ENCODE measurements at regions not wholly inside any gene's neighbourhood (a gene's known extent, or its start where the extent isn't known, plus 50 kb on each side); places are given as distances from the start of the nearest gene placed in this dataset.
"Not testable (repeated sequence)": the region's sequence is repeated elsewhere in the genome, so short reads cannot be mapped to it uniquely, and the experiment has no call there.

DNA sequence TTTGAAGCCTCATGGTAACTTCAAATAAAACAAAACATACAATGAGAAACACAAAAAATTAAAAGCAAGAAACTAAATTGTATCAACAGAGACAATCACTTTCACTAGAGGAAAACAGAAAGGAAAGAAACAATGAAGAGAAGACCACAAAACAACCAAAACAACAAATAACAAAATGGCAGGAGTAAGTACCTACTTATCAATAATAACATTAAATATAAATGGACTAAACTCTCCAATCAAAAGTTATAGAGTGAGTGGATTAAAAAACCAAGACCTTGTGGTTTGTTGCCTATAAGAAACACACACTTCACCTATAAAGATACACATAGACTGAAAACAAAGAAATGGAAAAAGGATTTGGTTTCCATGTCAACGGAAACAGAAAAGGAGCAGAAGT lies 830.1 kb upstream of the TMEFF2 start:
- no peak overlapping the region for H3K9ac ChIP-seq (ENCODE audit: low read length)
- H3K4me1 ChIP-seq (ENCODE audit: control insufficient read depth, insufficient read depth, low read length), result no peaks in the 10 kb centered on the region
- no peak overlapping the region for H3K27ac ChIP-seq (ENCODE audit: low read depth, low read length)
- H3K36me3 ChIP-seq (ENCODE audit: control insufficient read depth, insufficient read depth, low read length), result no peaks in the 10 kb centered on the region
- no peak overlapping the region for H3K4me3 ChIP-seq (ENCODE audit: low read depth, low read length)
- H3K27me3 ChIP-seq (ENCODE audit: control insufficient read depth, insufficient read depth, low read length), result no peaks in the 10 kb centered on the region
- H3K9me3 ChIP-seq (ENCODE audit: control insufficient read depth, insufficient read depth, low read depth, low read length), result peaks cover 3% of the 10 kb centered on the region; the same call in 1 of the 2 replicates

DNA sequence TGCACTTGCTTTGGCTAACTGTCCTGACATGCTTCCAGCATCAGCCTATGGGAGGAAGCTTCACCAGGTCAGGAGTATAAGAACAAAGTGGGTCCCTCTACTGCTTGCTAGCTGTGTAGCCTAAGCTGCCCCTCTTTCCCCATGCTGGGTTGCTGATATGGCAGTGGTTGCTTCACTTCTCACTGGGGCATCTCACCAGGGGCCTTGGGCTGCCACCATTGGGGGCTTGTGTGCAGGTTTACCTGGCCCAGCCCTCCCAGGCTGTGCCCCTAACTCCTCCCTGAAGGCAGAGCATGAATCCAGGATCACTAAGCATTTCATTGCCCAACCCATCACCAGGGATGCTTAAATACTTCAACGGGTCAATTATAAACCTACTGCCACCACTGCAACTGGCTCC lies 817.1 kb upstream of the TMEFF2 start:
- Histone ChIP-seq H3K36me3 (ENCODE audit: control insufficient read depth, insufficient read depth, low read length) (no peaks in the 10 kb centered on the region), H3K27me3 (ENCODE audit: control insufficient read depth, insufficient read depth, low read length) (no peaks in the 10 kb centered on the region), H3K27ac (ENCODE audit: low read depth, low read length) (no peak overlapping the region), H3K9me3 (ENCODE audit: control insufficient read depth, insufficient read depth, low read depth, low read length) (no peaks in the 10 kb centered on the region; the same call in 1 of the 2 replicates), H3K9ac (ENCODE audit: low read length) (no peak overlapping the region), H3K4me1 (ENCODE audit: control insufficient read depth, insufficient read depth, low read length) (no peaks in the 10 kb centered on the region), H3K4me3 (ENCODE audit: low read depth, low read length) (no peak overlapping the region)

DNA sequence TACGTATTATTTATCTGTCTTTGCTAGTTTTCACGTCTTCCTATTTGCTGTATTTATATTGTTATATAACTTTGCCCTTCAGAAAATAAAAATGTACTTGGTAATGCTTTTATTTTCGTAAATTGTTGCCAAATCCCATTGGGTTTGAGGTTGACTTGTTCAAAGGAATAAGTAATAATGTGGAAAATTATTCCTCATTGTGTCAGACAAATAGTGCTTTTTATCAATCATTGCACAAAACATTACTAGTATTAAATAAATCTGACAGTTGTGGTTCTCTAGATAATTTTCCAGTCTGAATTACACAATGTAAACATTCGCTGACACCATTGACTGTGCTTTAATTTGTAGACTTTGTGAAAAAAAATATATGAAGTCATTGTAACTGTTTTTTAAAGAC lies 798.3 kb upstream of the TMEFF2 start:
- no peak overlapping the region for H3K4me3 ChIP-seq (ENCODE audit: low read depth, low read length)
- no peak overlapping the region for H3K27ac ChIP-seq (ENCODE audit: low read depth, low read length)
- H3K4me1 ChIP-seq (ENCODE audit: control insufficient read depth, insufficient read depth, low read length), result no peaks in the 10 kb centered on the region
- no peaks in the 10 kb centered on the region for H3K36me3 ChIP-seq (ENCODE audit: control insufficient read depth, insufficient read depth, low read length)
- H3K9ac ChIP-seq (ENCODE audit: low read length), result no peak overlapping the region
- no peaks in the 10 kb centered on the region for H3K9me3 ChIP-seq (ENCODE audit: control insufficient read depth, insufficient read depth, low read depth, low read length)
- no peaks in the 10 kb centered on the region for H3K27me3 ChIP-seq (ENCODE audit: control insufficient read depth, insufficient read depth, low read length)

DNA sequence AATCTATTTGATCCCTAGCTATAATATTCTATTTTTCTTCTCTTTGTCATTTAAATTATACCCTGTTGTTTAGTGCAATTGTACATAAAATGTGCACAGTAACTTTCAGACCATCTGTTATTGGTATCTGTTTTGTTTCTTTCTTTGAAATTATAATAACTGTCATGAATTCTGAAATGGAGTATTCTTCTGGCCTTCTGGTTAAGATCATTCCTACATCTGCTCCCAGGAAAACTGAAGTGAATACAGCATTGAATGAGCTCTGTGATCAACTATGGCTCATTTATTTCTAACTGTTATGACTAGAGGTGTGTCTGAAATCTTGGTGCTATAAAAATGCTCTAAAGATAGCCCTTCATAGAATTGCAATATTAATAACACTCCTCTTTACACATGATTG lies 788.4 kb upstream of the TMEFF2 start:
- no peak overlapping the region for H3K4me3 ChIP-seq (ENCODE audit: low read depth, low read length)
- H3K27me3 ChIP-seq (ENCODE audit: control insufficient read depth, insufficient read depth, low read length), result no peaks in the 10 kb centered on the region
- no peaks in the 10 kb centered on the region for H3K36me3 ChIP-seq (ENCODE audit: control insufficient read depth, insufficient read depth, low read length)

DNA sequence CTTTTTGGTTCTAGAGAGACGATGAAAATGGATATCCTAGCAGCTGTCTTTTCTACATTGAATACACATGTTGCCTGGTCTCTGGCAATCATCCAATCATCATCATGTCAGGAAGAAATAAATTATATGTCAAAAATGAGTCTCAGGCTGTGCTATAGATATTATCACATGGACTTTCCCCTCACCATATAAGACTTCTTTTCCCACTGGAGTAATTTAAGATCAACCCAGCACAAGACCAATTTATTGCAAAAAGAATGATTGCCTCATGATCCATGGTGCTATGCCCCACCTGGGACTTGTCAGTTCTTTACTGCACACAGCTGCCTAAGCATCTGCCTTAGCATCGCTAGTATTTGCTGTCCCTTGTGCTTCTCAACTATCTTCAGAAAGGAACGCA lies 783.7 kb upstream of the TMEFF2 start:
- no peak overlapping the region for H3K9ac ChIP-seq (ENCODE audit: low read length)
- H3K27ac ChIP-seq (ENCODE audit: low read depth, low read length), result no peak overlapping the region
- H3K9me3 ChIP-seq (ENCODE audit: control insufficient read depth, insufficient read depth, low read depth, low read length), result no peaks in the 10 kb centered on the region
- no peaks in the 10 kb centered on the region for H3K27me3 ChIP-seq (ENCODE audit: control insufficient read depth, insufficient read depth, low read length)
- no peaks in the 10 kb centered on the region for H3K4me1 ChIP-seq (ENCODE audit: control insufficient read depth, insufficient read depth, low read length)
- H3K36me3 ChIP-seq (ENCODE audit: control insufficient read depth, insufficient read depth, low read length), result no peaks in the 10 kb centered on the region
- no peak overlapping the region for H3K4me3 ChIP-seq (ENCODE audit: low read depth, low read length)

More for the DNA sequence above, 788.4 kb upstream of the TMEFF2 start:
- no peaks in the 10 kb centered on the region for H3K4me1 ChIP-seq (ENCODE audit: control insufficient read depth, insufficient read depth, low read length)
- H3K9me3 ChIP-seq (ENCODE audit: control insufficient read depth, insufficient read depth, low read depth, low read length), result no peaks in the 10 kb centered on the region
- no peak overlapping the region for H3K27ac ChIP-seq (ENCODE audit: low read depth, low read length)
- H3K9ac ChIP-seq (ENCODE audit: low read length), result no peak overlapping the region

DNA sequence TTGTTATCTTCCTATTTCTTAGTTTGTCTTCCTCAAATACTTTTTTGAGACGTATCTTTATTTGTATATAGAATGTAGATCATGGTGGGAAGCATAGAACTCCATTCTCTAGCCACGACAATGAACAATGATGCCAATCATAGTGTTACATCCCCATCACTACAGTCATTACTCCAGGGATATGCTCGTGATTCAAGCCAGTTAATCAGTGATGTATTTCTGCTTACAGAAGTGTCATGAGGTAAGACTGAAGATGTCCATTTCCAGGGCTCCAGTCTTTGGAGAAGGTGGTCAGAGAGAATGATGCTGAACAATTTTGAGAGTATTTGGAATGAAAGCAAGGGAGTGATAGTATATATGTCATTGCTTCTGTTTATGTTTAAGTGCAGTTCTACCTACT lies 777.2 kb upstream of the TMEFF2 start:
- no peak overlapping the region for H3K9ac ChIP-seq (ENCODE audit: low read length)
- no peaks in the 10 kb centered on the region for H3K27me3 ChIP-seq (ENCODE audit: control insufficient read depth, insufficient read depth, low read length)
- no peaks in the 10 kb centered on the region for H3K9me3 ChIP-seq (ENCODE audit: control insufficient read depth, insufficient read depth, low read depth, low read length)
- H3K36me3 ChIP-seq (ENCODE audit: control insufficient read depth, insufficient read depth, low read length), result no peaks in the 10 kb centered on the region
- no peak overlapping the region for H3K27ac ChIP-seq (ENCODE audit: low read depth, low read length)
- no peaks in the 10 kb centered on the region for H3K4me1 ChIP-seq (ENCODE audit: control insufficient read depth, insufficient read depth, low read length)
- H3K4me3 ChIP-seq (ENCODE audit: low read depth, low read length), result no peak overlapping the region

DNA sequence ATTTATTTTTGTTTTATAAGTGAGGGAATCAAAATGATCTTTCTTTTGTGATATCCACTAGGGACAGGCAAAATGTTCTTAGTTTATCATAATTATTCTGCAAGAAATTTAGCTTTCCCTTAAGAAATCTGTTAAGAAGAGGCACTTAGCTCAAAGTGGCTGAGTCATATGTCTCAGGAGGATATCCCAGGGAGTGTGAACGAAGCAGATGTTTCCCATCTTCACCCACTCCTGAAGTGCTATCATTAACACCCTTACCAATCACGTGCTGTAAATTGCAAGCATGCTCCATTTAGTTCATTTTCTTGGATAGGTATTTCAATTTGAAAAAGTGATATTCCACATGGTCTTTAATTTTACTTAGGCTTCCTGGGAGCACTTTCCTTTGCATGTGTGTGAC lies 774.3 kb upstream of the TMEFF2 start:
- Histone ChIP-seq H3K27ac (ENCODE audit: low read depth, low read length) (no peak overlapping the region; the same call in 1 of the 2 replicates), H3K4me3 (ENCODE audit: low read depth, low read length) (no peak overlapping the region), H3K9ac (ENCODE audit: low read length) (no peak overlapping the region), H3K36me3 (ENCODE audit: control insufficient read depth, insufficient read depth, low read length) (no peaks in the 10 kb centered on the region), H3K27me3 (ENCODE audit: control insufficient read depth, insufficient read depth, low read length) (no peaks in the 10 kb centered on the region), H3K9me3 (ENCODE audit: control insufficient read depth, insufficient read depth, low read depth, low read length) (no peaks in the 10 kb centered on the region), H3K4me1 (ENCODE audit: control insufficient read depth, insufficient read depth, low read length) (no peaks in the 10 kb centered on the region)

DNA sequence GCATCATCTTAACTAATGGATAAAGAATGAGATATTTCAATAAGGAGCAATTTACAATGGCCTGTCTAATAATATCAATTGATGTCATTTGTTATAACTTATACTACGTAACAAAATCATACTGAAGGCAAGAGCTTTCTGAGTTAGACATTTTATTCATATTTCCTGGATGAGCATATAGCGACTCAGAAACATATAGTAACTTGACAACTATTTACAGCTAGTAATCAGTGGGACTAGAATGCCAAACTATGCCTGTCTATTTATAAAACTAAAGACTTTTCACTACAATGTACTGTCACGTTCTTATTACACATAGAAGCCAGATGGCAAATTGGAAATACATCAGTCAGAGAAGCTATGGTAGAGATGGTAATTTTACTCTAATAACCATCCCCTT lies 766.2 kb upstream of the TMEFF2 start:
- H3K36me3 ChIP-seq (ENCODE audit: control insufficient read depth, insufficient read depth, low read length), result no peaks in the 10 kb centered on the region
- no peak overlapping the region for H3K4me3 ChIP-seq (ENCODE audit: low read depth, low read length)
- H3K9me3 ChIP-seq (ENCODE audit: control insufficient read depth, insufficient read depth, low read depth, low read length), result no peaks in the 10 kb centered on the region
- no peak overlapping the region for H3K27ac ChIP-seq (ENCODE audit: low read depth, low read length)
- no peaks in the 10 kb centered on the region for H3K27me3 ChIP-seq (ENCODE audit: control insufficient read depth, insufficient read depth, low read length)
- H3K4me1 ChIP-seq (ENCODE audit: control insufficient read depth, insufficient read depth, low read length), result no peaks in the 10 kb centered on the region
- no peak overlapping the region for H3K9ac ChIP-seq (ENCODE audit: low read length)

DNA sequence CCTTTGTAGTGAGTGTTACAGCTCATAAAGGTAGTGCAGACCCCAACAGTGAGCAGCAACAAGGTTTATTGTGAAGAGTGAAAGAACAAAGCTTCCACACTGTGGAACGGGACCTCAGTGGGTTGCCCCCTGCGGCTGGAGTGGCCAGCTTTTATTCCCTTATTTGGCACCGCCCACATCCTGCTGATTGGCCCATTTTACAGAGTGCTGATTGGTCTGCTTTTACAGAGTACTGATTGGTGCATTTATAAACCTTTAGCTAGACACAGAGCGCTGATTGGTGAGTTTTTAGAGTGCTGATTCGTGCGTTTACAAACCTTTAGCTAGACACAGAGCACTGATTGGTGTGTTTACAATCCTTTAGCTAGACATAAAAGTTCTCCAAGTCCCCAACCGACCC lies 763.9 kb upstream of the TMEFF2 start:
- H3K4me3 ChIP-seq (ENCODE audit: low read depth, low read length); H3K27ac ChIP-seq (ENCODE audit: low read depth, low read length); H3K27me3 ChIP-seq (ENCODE audit: control insufficient read depth, insufficient read depth, low read length); H3K4me1 ChIP-seq (ENCODE audit: control insufficient read depth, insufficient read depth, low read length); H3K9ac ChIP-seq (ENCODE audit: low read length); H3K36me3 ChIP-seq (ENCODE audit: control insufficient read depth, insufficient read depth, low read length); H3K9me3 ChIP-seq (ENCODE audit: control insufficient read depth, insufficient read depth, low read depth, low read length): not testable (repeated sequence)

DNA sequence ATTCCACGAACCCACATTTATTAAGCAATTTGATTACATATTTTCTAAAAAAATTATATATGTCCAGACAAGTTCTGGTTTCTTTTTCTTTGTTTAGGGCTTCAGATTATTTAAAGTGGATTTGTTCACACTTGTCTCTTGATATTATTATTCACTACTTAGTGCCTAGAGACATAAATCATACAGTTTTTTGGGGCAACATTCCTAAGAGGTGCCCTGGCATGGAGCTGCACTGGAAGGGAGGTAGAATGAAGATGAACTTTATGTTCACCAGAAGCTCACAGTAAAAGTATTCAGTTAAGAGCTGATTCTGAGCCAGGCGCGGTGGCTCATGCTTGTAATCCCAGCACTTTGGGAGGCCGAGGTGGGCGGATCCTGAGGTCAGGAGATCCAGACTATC lies 762.7 kb upstream of the TMEFF2 start:
- no peaks in the 10 kb centered on the region for H3K27me3 ChIP-seq (ENCODE audit: control insufficient read depth, insufficient read depth, low read length)
- no peaks in the 10 kb centered on the region for H3K36me3 ChIP-seq (ENCODE audit: control insufficient read depth, insufficient read depth, low read length)
- H3K4me1 ChIP-seq (ENCODE audit: control insufficient read depth, insufficient read depth, low read length), result no peaks in the 10 kb centered on the region
- H3K27ac ChIP-seq (ENCODE audit: low read depth, low read length), result no peak overlapping the region
- H3K4me3 ChIP-seq (ENCODE audit: low read depth, low read length), result no peak overlapping the region
- H3K9ac ChIP-seq (ENCODE audit: low read length), result no peak overlapping the region
- H3K9me3 ChIP-seq (ENCODE audit: control insufficient read depth, insufficient read depth, low read depth, low read length), result no peaks in the 10 kb centered on the region

DNA sequence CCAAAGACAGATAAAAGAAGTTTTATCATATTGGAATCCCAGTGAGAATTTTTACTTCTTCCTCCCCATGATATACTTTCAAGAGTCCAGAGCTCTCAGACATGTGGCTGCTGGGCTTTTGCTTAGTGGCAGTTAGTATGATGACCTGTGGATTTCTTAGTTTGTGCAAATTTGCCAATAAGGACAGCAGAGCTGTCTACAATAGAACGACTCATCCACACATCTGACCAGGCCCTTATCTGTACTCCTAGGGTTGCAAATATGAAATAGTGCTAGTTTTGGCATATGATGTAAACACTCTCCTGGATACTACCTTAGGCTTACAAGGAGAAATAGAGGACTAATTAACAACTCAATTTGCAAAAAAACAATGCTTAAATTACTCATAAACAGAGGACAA lies 758.4 kb upstream of the TMEFF2 start:
- Histone ChIP-seq H3K4me1 (ENCODE audit: control insufficient read depth, insufficient read depth, low read length) (no peaks in the 10 kb centered on the region), H3K27me3 (ENCODE audit: control insufficient read depth, insufficient read depth, low read length) (no peaks in the 10 kb centered on the region), H3K27ac (ENCODE audit: low read depth, low read length) (no peak overlapping the region), H3K9ac (ENCODE audit: low read length) (no peak overlapping the region), H3K36me3 (ENCODE audit: control insufficient read depth, insufficient read depth, low read length) (no peaks in the 10 kb centered on the region), H3K4me3 (ENCODE audit: low read depth, low read length) (no peak overlapping the region), H3K9me3 (ENCODE audit: control insufficient read depth, insufficient read depth, low read depth, low read length) (no peaks in the 10 kb centered on the region)

DNA sequence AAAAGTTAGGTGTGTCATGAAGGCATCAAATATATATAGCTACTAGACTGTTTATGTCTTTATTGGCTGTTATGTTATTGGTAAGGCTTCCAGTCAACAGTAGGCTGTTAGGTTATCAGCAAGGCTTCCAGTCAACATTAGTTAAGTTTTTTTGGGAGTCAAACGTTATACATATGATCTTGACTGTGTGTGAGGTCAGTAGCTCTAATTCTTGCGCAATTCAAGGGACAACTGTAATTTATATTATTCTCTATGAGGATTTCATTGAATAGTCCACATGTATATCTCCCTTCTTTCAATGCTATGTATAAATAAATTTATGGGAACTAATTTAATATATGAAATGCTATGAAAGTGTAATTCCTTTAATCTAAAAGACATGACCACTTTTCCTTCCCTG lies 757.5 kb upstream of the TMEFF2 start:
- H3K27ac ChIP-seq (ENCODE audit: low read depth, low read length), result no peak overlapping the region
- no peaks in the 10 kb centered on the region for H3K27me3 ChIP-seq (ENCODE audit: control insufficient read depth, insufficient read depth, low read length)
- H3K9ac ChIP-seq (ENCODE audit: low read length), result no peak overlapping the region
- no peaks in the 10 kb centered on the region for H3K36me3 ChIP-seq (ENCODE audit: control insufficient read depth, insufficient read depth, low read length)
- H3K9me3 ChIP-seq (ENCODE audit: control insufficient read depth, insufficient read depth, low read depth, low read length), result no peaks in the 10 kb centered on the region
- no peak overlapping the region for H3K4me3 ChIP-seq (ENCODE audit: low read depth, low read length)
- no peaks in the 10 kb centered on the region for H3K4me1 ChIP-seq (ENCODE audit: control insufficient read depth, insufficient read depth, low read length)
